Activated T-helper 17 cell treated with anti-CD3 and anti-CD28 coated beads, Interleukin-2, amount 50 U/mL, for 72 hours (primary cell): ENCODE measurements at regions not wholly inside any gene's neighbourhood (a gene's known extent, or its start where the extent isn't known, plus 50 kb on each side); places are given as distances from the start of the nearest gene placed in this dataset.

Experiments used
- ATAC-seq: fragments of 150-1000 bp; cut with Tn5 transposase; replicated peaks from 2 replicates; pipeline ENCODE4 v1.10.0; 2021; ENCODE audit warnings: mild to moderate bottlenecking, moderate library complexity
- H3K27ac Mint-ChIP-seq: one replicate; pipeline ENCODE4 v1.8.0; 2022; ENCODE audit warnings: mixed read lengths
- H3K27me3 Mint-ChIP-seq: one replicate; pipeline ENCODE4 v1.8.0; 2022; ENCODE audit warnings: mixed read lengths
- H3K36me3 Mint-ChIP-seq: one replicate; pipeline ENCODE4 v1.8.0; 2022; ENCODE audit warnings: low read depth, mild to moderate bottlenecking, mixed read lengths
- H3K4me1 Mint-ChIP-seq: one replicate; pipeline ENCODE4 v1.8.0; 2022; ENCODE audit warnings: mixed read lengths
- H3K4me3 Mint-ChIP-seq: one replicate; pipeline ENCODE4 v1.8.0; 2022; ENCODE audit warnings: mild to moderate bottlenecking, mixed read lengths
- H3K9me3 Mint-ChIP-seq: one replicate; pipeline ENCODE4 v1.8.0; 2022; ENCODE audit warnings: mixed read lengths

GRCh38 chr11:21820176-21820575 lies 372.7 kb upstream of the ANO5 start:
- H3K27ac Mint-ChIP-seq, result no peak overlapping the region
- ATAC-seq, result no peak
- no peak overlapping the region for H3K4me3 Mint-ChIP-seq
- H3K36me3 Mint-ChIP-seq, result no peaks in the 10 kb centered on the region
- no peaks in the 10 kb centered on the region for H3K4me1 Mint-ChIP-seq
- H3K9me3 Mint-ChIP-seq, result peaks cover 12% of the 10 kb centered on the region
- no peaks in the 10 kb centered on the region for H3K27me3 Mint-ChIP-seq

GRCh38 chr11:21825127-21825526 lies 367.8 kb upstream of the ANO5 start:
- Mint-ChIP-seq H3K9me3 (peaks cover 13% of the 10 kb centered on the region), H3K27ac (no peak overlapping the region), H3K36me3 (no peaks in the 10 kb centered on the region), H3K27me3 (no peaks in the 10 kb centered on the region), H3K4me3 (no peak overlapping the region), H3K4me1 (no peaks in the 10 kb centered on the region)
- no peak for ATAC-seq

GRCh38 chr11:21838427-21838826 lies 354.5 kb upstream of the ANO5 start:
- H3K4me1 Mint-ChIP-seq, result no peaks in the 10 kb centered on the region
- no peak for ATAC-seq
- H3K4me3 Mint-ChIP-seq, result no peak overlapping the region
- H3K36me3 Mint-ChIP-seq, result no peaks in the 10 kb centered on the region
- H3K27ac Mint-ChIP-seq, result no peak overlapping the region
- H3K27me3 Mint-ChIP-seq, result no peaks in the 10 kb centered on the region
- peaks cover 10% of the 10 kb centered on the region for H3K9me3 Mint-ChIP-seq

GRCh38 chr11:21839796-21840195 lies 353.1 kb upstream of the ANO5 start:
- Mint-ChIP-seq H3K36me3 (no peaks in the 10 kb centered on the region), H3K27ac (no peak overlapping the region), H3K4me1 (no peaks in the 10 kb centered on the region), H3K9me3 (peaks cover 10% of the 10 kb centered on the region), H3K4me3 (no peak overlapping the region), H3K27me3 (no peaks in the 10 kb centered on the region)
- ATAC-seq, result no peak

GRCh38 chr11:21861314-21861713 lies 331.6 kb upstream of the ANO5 start:
- H3K4me1 Mint-ChIP-seq, result no peaks in the 10 kb centered on the region
- no peaks in the 10 kb centered on the region for H3K27me3 Mint-ChIP-seq
- H3K9me3 Mint-ChIP-seq, result peaks cover 21% of the 10 kb centered on the region
- H3K27ac Mint-ChIP-seq, result no peak overlapping the region
- no peaks in the 10 kb centered on the region for H3K36me3 Mint-ChIP-seq
- no peak overlapping the region for H3K4me3 Mint-ChIP-seq
- ATAC-seq, result no peak

- Mint-ChIP-seq H3K4me3 (no peak overlapping the region), H3K27ac (no peak overlapping the region), H3K9me3 (peaks cover 10% of the 10 kb centered on the region), H3K4me1 (no peaks in the 10 kb centered on the region), H3K36me3 (no peaks in the 10 kb centered on the region), H3K27me3 (no peaks in the 10 kb centered on the region)
- ATAC-seq, result no peak
These were observed 327.3 kb upstream of the ANO5 start for GRCh38 chr11:21865541-21865940.

DNA sequence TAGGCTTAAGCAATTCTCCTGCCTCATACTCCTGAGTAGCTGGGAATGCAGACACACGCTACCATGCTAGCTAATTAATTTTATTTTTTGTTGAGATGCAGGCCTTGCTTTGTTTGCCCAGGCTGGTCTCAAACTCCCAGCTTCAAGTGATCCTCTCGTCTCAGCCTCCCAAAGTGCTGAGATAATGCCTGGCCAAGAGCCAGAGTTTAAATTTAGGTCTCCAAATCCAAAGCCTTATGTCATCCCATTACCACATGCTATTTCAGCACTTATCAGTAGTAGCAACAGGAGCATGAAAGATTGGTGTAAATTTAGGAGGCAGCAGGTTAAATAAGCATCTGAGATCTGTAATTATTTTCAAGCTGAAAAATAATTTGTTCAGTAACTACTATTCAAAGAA lies 326.1 kb upstream of the ANO5 start:
- H3K27me3 Mint-ChIP-seq, result no peaks in the 10 kb centered on the region

GRCh38 chr11:21877151-21877550 lies 315.7 kb upstream of the ANO5 start:
- ATAC-seq, result no peak
- Mint-ChIP-seq H3K27me3 (no peaks in the 10 kb centered on the region), H3K4me1 (no peaks in the 10 kb centered on the region), H3K9me3 (peaks cover 16% of the 10 kb centered on the region), H3K27ac (no peak overlapping the region), H3K36me3 (no peaks in the 10 kb centered on the region), H3K4me3 (no peak overlapping the region)

More for the DNA sequence above, 326.1 kb upstream of the ANO5 start:
- H3K27ac Mint-ChIP-seq, result no peak overlapping the region
- H3K4me1 Mint-ChIP-seq, result no peaks in the 10 kb centered on the region
- no peak overlapping the region for H3K4me3 Mint-ChIP-seq
- H3K36me3 Mint-ChIP-seq, result no peaks in the 10 kb centered on the region
- H3K9me3 Mint-ChIP-seq, result peaks cover 10% of the 10 kb centered on the region
- no peak for ATAC-seq

- no peak for ATAC-seq
- no peaks in the 10 kb centered on the region for H3K36me3 Mint-ChIP-seq
- no peaks in the 10 kb centered on the region for H3K27me3 Mint-ChIP-seq
- no peak overlapping the region for H3K4me3 Mint-ChIP-seq
- no peaks in the 10 kb centered on the region for H3K4me1 Mint-ChIP-seq
- peaks cover 26% of the 10 kb centered on the region for H3K9me3 Mint-ChIP-seq
- no peak overlapping the region for H3K27ac Mint-ChIP-seq
These were observed 309.5 kb upstream of the ANO5 start for GRCh38 chr11:21883354-21883753.

DNA sequence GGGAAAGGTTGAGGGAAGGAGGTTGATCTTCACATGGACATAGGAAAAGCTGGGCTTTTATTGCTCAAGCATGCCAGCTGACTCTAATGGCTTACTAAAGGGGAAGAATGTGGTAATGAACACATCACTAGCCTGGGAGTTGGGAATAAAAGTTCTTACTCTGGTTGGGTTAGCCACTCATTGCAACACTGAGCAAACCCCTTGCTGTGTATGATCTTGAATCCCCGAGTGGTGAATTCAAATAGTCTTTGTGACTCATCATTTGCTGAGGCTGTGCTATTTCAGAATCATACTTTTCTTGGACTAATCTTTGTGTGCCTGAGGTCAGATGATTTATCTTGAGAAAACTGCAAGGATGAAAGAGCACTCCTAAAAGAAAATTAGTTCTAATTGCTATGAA lies 304.1 kb upstream of the ANO5 start:
- no peak for ATAC-seq

GRCh38 chr11:21892736-21893564 lies 299.9 kb upstream of the ANO5 start:
- Mint-ChIP-seq H3K4me1 (no peaks in the 10 kb centered on the region), H3K36me3 (no peaks in the 10 kb centered on the region), H3K27ac (no peak overlapping the region), H3K27me3 (no peaks in the 10 kb centered on the region), H3K9me3 (peaks cover 21% of the 10 kb centered on the region), H3K4me3 (no peak overlapping the region)
- ATAC-seq, result no peak

More for the DNA sequence above, 304.1 kb upstream of the ANO5 start:
- no peaks in the 10 kb centered on the region for H3K36me3 Mint-ChIP-seq
- H3K9me3 Mint-ChIP-seq, result peaks cover 31% of the 10 kb centered on the region
- H3K27me3 Mint-ChIP-seq, result no peaks in the 10 kb centered on the region
- no peaks in the 10 kb centered on the region for H3K4me1 Mint-ChIP-seq
- no peak overlapping the region for H3K4me3 Mint-ChIP-seq
- no peak overlapping the region for H3K27ac Mint-ChIP-seq

DNA sequence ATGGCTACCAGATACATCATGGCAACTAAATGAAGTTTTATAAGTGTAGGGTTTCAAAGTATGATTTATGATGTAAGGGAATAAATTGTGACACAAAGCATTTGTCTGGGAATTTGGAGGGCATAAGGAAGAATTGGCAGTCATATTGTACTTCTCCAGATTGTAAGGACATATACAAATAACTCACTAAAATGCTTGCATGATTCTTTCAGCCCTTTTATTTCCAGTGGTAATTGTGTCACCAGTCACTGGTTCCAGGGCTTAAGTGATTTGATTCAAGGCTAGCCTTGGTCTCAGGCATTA lies 299.4 kb upstream of the ANO5 start:
- Mint-ChIP-seq H3K27me3 (no peaks in the 10 kb centered on the region), H3K9me3 (peaks cover 19% of the 10 kb centered on the region), H3K36me3 (no peaks in the 10 kb centered on the region), H3K27ac (no peak overlapping the region), H3K4me3 (no peak overlapping the region), H3K4me1 (no peaks in the 10 kb centered on the region)
- no peak for ATAC-seq

GRCh38 chr11:21894492-21894891 lies 298.4 kb upstream of the ANO5 start:
- Mint-ChIP-seq H3K36me3 (no peaks in the 10 kb centered on the region), H3K9me3 (peaks cover 19% of the 10 kb centered on the region), H3K4me3 (no peak overlapping the region), H3K4me1 (no peaks in the 10 kb centered on the region), H3K27ac (no peak overlapping the region), H3K27me3 (no peaks in the 10 kb centered on the region)
- no peak for ATAC-seq

GRCh38 chr11:21895686-21896085 lies 297.2 kb upstream of the ANO5 start:
- H3K4me1 Mint-ChIP-seq, result no peaks in the 10 kb centered on the region
- H3K27me3 Mint-ChIP-seq, result no peaks in the 10 kb centered on the region
- ATAC-seq, result no peak
- no peaks in the 10 kb centered on the region for H3K36me3 Mint-ChIP-seq
- H3K9me3 Mint-ChIP-seq, result peaks cover 13% of the 10 kb centered on the region
- H3K27ac Mint-ChIP-seq, result no peak overlapping the region
- no peak overlapping the region for H3K4me3 Mint-ChIP-seq

DNA sequence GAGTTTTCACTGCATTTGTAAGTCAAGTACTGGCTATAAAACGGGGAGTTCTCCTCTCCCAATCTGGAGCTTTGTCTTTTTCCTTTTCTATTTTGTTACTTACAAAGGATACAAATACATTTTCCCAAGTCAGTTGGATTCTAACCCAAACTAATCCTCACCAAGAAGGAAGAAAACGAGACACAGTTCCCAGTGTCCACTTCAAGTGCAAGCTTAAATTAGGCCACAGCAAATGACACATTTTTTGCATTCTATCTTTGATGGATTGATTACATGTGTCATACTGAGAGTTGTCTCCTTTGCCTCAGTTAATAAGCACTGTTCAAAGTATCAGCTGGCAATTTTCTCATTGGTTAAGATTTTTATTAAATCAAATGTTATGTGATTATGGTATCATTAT lies 296.7 kb upstream of the ANO5 start:
- Mint-ChIP-seq H3K4me3 (no peak overlapping the region), H3K27me3 (no peaks in the 10 kb centered on the region), H3K9me3 (peaks cover 8% of the 10 kb centered on the region), H3K4me1 (no peaks in the 10 kb centered on the region), H3K36me3 (no peaks in the 10 kb centered on the region), H3K27ac (no peak overlapping the region)
- ATAC-seq, result no peak
